Endothelial cell (in vitro differentiated cells): ENCODE measurements at regions not wholly inside any gene's neighbourhood (a gene's known extent, or its start where the extent isn't known, plus 50 kb on each side); places are given as distances from the start of the nearest gene placed in this dataset.

Experiments used
- DNase-seq: peaks from one replicate; pipeline ENCODE4 v3.0.0; 2021; ENCODE audit warnings: low spot score
- H3K27ac Mint-ChIP-seq: one replicate; pipeline ENCODE4 v1.8.0; 2021; ENCODE audit warnings: mixed read lengths, inconsistent platforms; ENCODE audit not compliant: unreplicated experiment
- H3K27me3 Mint-ChIP-seq: one replicate; pipeline ENCODE4 v1.8.0; 2021; ENCODE audit warnings: mild to moderate bottlenecking, moderate library complexity, mixed read lengths, inconsistent platforms; ENCODE audit not compliant: unreplicated experiment
- H3K36me3 Mint-ChIP-seq: one replicate; pipeline ENCODE4 v1.8.0; 2021; ENCODE audit warnings: mild to moderate bottlenecking, low read depth, mixed read lengths, inconsistent platforms; ENCODE audit not compliant: unreplicated experiment
- H3K4me1 Mint-ChIP-seq: one replicate; pipeline ENCODE4 v1.8.0; 2021; ENCODE audit warnings: mild to moderate bottlenecking, mixed read lengths, inconsistent platforms; ENCODE audit not compliant: unreplicated experiment
- H3K4me3 Mint-ChIP-seq: one replicate; pipeline ENCODE4 v1.8.0; 2021; ENCODE audit warnings: mild to moderate bottlenecking, mixed read lengths, inconsistent platforms; ENCODE audit not compliant: unreplicated experiment
- H3K9me3 Mint-ChIP-seq: one replicate; pipeline ENCODE4 v1.8.0; 2021; ENCODE audit warnings: mixed read lengths, inconsistent platforms; ENCODE audit not compliant: unreplicated experiment
- TF ChIP-seq, protein P1 (sequence below): fragments of 200-600 bp; sonication (generic); IDR thresholded peaks from one replicate; pipeline ENCODE4 v1.5.0; 2021; ENCODE audit warnings: antibody characterized with exemption; ENCODE audit not compliant: unreplicated experiment

GRCh38 chr2:145546091-145546490 lies 1026.2 kb upstream of the ZEB2 start:
- peaks cover 12% of the 10 kb centered on the region for H3K4me1 Mint-ChIP-seq
- H3K27ac Mint-ChIP-seq, result no peak overlapping the region
- H3K36me3 Mint-ChIP-seq, result no peaks in the 10 kb centered on the region
- TF ChIP-seq, protein P1, sequence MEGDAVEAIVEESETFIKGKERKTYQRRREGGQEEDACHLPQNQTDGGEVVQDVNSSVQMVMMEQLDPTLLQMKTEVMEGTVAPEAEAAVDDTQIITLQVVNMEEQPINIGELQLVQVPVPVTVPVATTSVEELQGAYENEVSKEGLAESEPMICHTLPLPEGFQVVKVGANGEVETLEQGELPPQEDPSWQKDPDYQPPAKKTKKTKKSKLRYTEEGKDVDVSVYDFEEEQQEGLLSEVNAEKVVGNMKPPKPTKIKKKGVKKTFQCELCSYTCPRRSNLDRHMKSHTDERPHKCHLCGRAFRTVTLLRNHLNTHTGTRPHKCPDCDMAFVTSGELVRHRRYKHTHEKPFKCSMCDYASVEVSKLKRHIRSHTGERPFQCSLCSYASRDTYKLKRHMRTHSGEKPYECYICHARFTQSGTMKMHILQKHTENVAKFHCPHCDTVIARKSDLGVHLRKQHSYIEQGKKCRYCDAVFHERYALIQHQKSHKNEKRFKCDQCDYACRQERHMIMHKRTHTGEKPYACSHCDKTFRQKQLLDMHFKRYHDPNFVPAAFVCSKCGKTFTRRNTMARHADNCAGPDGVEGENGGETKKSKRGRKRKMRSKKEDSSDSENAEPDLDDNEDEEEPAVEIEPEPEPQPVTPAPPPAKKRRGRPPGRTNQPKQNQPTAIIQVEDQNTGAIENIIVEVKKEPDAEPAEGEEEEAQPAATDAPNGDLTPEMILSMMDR, result no peak
- H3K9me3 Mint-ChIP-seq, result no peaks in the 10 kb centered on the region
- no peaks in the 10 kb centered on the region for H3K27me3 Mint-ChIP-seq
- DNase-seq, result no peak
- no peak overlapping the region for H3K4me3 Mint-ChIP-seq

DNA sequence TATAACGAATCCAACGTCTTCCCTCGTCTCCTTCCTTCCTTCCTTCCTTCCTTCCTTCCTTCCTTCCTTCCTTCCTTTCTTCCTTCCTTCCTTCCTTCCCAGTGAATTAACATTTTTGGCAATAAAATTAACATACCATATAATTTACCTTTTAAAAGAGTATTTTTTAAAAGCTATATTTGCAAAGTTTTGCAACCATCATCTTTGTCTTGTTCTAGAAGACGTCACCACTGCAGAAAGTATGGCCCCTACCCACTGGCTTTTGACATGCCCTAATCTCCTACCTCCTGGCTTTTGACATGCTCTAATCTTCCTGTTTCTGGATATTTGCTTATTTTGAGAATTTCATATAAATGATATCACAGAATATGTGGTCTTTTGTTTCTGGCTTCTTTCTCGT lies 1023.9 kb upstream of the ZEB2 start:
- no peak overlapping the region for H3K27ac Mint-ChIP-seq
- no peaks in the 10 kb centered on the region for H3K9me3 Mint-ChIP-seq
- H3K36me3 Mint-ChIP-seq, result no peaks in the 10 kb centered on the region
- H3K4me1 Mint-ChIP-seq, result peaks cover 12% of the 10 kb centered on the region
- TF ChIP-seq, protein P1, result no peak
- no peak overlapping the region for H3K4me3 Mint-ChIP-seq
- no peak for DNase-seq
- H3K27me3 Mint-ChIP-seq, result no peaks in the 10 kb centered on the region

- Mint-ChIP-seq H3K9me3 (no peaks in the 10 kb centered on the region), H3K27ac (no peak overlapping the region), H3K27me3 (no peaks in the 10 kb centered on the region), H3K4me1 (peaks cover 8% of the 10 kb centered on the region), H3K4me3 (no peak overlapping the region), H3K36me3 (no peaks in the 10 kb centered on the region)
- no peak for DNase-seq
- TF ChIP-seq, protein P1, result no peak
These were observed 1023.2 kb upstream of the ZEB2 start for GRCh38 chr2:145543155-145543554.

DNA sequence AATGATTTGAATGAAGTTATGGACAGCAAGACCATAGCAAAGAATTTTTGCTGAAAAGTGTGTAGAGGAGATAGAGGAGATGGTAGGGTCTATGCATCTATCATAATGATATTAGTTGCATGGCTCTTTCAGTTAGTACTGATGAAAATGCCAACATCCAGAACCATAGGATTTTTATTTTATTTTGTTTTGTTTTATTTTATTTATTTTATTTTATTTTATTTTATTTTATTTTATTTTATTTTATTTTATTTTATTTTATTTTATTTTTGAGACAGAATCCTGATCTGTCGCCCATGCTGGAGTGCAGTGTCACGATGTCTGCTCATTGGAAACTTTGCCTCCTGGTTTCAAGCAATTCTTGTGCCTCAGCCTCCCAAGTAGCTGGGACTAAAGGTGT lies 1021.1 kb upstream of the ZEB2 start:
- DNase-seq, result no peak
- Mint-ChIP-seq H3K4me3 (no peak overlapping the region), H3K36me3 (no peaks in the 10 kb centered on the region), H3K4me1 (no peaks in the 10 kb centered on the region), H3K9me3 (no peaks in the 10 kb centered on the region), H3K27me3 (peaks cover 1% of the 10 kb centered on the region), H3K27ac (no peak overlapping the region)
- TF ChIP-seq, protein P1, result no peak

DNA sequence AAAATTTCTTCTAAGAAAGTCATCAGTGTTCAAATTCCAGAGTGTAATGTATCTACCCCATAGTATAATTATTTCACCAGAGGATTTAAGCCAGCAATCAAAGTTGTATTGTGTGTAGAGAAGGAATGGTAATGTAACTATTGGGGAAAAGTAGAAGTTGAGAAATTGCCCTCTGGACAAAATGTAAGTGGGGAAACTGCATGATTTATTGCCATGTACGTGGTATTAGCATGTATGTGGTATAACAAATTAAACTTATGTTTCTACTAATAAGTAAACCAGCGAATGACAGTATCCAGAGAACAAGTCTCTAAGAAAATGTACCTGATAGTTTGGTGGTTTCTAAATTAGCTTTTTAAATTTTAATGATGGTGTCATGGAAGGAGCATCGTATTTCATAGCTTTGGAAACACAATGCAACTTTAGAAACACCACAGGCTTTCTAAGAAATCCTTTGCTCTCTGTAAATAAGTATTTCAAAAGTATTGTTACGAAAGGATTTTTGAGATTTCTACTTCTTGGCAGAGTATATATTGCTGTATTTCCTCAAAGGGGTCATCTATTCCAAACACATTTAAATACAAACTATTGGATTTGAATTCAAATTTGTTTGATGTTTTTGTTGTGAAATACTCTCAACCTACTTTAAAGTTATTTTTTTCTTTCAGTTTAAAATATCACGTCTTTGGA lies 1018.9 kb upstream of the ZEB2 start:
- Mint-ChIP-seq H3K27ac (no peak overlapping the region), H3K36me3 (no peaks in the 10 kb centered on the region), H3K4me3 (no peak overlapping the region), H3K27me3 (peaks cover 1% of the 10 kb centered on the region), H3K9me3 (no peaks in the 10 kb centered on the region), H3K4me1 (no peaks in the 10 kb centered on the region)
- TF ChIP-seq, protein P1, result no peak
- DNase-seq, result no peak
